BLaER1 (cell line): ENCODE measurements at regions not wholly inside any gene's neighbourhood (a gene's known extent, or its start where the extent isn't known, plus 50 kb on each side); places are given as distances from the start of the nearest gene placed in this dataset.

ENCODE experiments used
- H3K27ac ChIP-seq: shearing (Covaris generic); formaldehyde crosslinking; 2 replicates; pipeline ENCODE4 v1.8.1; 2022
- H3K27me3 ChIP-seq: shearing (Covaris generic); formaldehyde crosslinking; 2 replicates; pipeline ENCODE4 v1.8.1; 2022
- H3K36me3 ChIP-seq: shearing (Covaris generic); formaldehyde crosslinking; 2 replicates; pipeline ENCODE4 v1.8.1; 2022
- H3K4me1 ChIP-seq: shearing (Covaris generic); formaldehyde crosslinking; 2 replicates; pipeline ENCODE4 v1.8.1; 2022
- H3K4me2 ChIP-seq: shearing (Covaris generic); formaldehyde crosslinking; 2 replicates; pipeline ENCODE4 v1.8.1; 2022
- H3K4me3 ChIP-seq: shearing (Covaris generic); formaldehyde crosslinking; 2 replicates; pipeline ENCODE4 v1.8.1; 2022
- H3K9ac ChIP-seq: shearing (Covaris generic); formaldehyde crosslinking; 2 replicates; pipeline ENCODE4 v1.8.1; 2022
- H3K9me3 ChIP-seq: shearing (Covaris generic); formaldehyde crosslinking; 2 replicates; pipeline ENCODE4 v1.8.1; 2022
- H4K20me1 ChIP-seq: shearing (Covaris generic); formaldehyde crosslinking; 2 replicates; pipeline ENCODE4 v1.8.1; 2022
- Cebpa-rat ChIP-seq: shearing (Covaris generic); IDR thresholded peaks from 2 replicates; pipeline ENCODE4 v1.8.1; 2022

- TF ChIP-seq Cebpa-rat, result no peak
- no peaks in the 10 kb centered on the region for H4K20me1 ChIP-seq
- no peak overlapping the region for H3K4me2 ChIP-seq
- H3K4me3 ChIP-seq, result no peak overlapping the region
- no peaks in the 10 kb centered on the region for H3K36me3 ChIP-seq
- no peaks in the 10 kb centered on the region for H3K9me3 ChIP-seq
- no peaks in the 10 kb centered on the region for H3K27me3 ChIP-seq
- no peak overlapping the region for H3K27ac ChIP-seq
- H3K4me1 ChIP-seq, result no peaks in the 10 kb centered on the region
- H3K9ac ChIP-seq, result no peak overlapping the region
Observed at GRCh38 chr3:102304550-102304949, 130.3 kb upstream of the ZPLD1 start.

DNA sequence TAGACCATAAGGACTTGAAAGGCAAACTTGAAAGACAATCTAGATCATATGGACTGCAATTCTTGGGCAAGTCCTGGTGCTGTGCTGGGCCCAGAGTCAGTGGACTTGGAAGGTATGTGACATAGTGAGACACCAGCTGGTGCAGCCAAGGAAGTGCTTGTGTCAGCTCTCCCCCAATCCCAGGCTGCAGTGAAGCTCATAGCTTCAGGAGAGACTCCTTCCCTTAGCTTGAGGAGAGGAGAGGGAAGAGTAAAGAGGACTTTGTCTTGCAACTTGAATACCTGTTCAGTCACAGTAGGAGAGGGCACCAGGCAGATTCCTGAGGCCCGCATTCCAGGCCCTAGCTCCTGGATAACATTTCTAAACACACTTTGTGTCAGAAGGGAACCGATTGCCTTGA is 127.4 kb upstream of the ZPLD1 start:
- Histone ChIP-seq H3K4me2 (no peak overlapping the region), H4K20me1 (no peaks in the 10 kb centered on the region), H3K4me1 (no peaks in the 10 kb centered on the region), H3K27ac (no peak overlapping the region), H3K27me3 (no peaks in the 10 kb centered on the region), H3K36me3 (no peaks in the 10 kb centered on the region), H3K9me3 (no peaks in the 10 kb centered on the region), H3K4me3 (no peak overlapping the region), H3K9ac (no peak overlapping the region)
- TF ChIP-seq Cebpa-rat, result no peak

DNA sequence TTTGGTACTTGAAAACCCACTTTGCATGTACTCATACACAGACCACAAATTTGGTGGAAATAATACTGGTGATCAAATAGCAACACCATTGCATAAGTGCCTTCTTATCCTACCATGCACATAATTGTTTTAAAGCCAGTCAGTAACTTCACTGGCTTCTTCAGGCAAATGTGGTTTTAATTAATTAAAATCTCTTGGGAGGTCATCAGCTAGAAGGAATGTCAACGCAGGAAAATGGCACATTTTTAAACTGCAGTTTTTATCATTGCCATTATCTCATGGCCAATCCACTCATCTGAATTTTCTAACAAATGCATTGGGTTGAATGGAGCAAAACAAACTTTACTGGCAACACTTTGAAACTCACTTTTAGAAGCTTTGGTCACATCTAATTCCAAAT is 105.7 kb upstream of the ZPLD1 start:
- Histone ChIP-seq H3K4me1 (no peaks in the 10 kb centered on the region), H3K4me3 (no peak overlapping the region), H3K9ac (no peak overlapping the region), H3K27me3 (no peaks in the 10 kb centered on the region), H3K4me2 (no peak overlapping the region), H3K9me3 (no peaks in the 10 kb centered on the region), H3K27ac (no peak overlapping the region), H4K20me1 (no peaks in the 10 kb centered on the region), H3K36me3 (no peaks in the 10 kb centered on the region)
- TF ChIP-seq Cebpa-rat, result no peak

DNA sequence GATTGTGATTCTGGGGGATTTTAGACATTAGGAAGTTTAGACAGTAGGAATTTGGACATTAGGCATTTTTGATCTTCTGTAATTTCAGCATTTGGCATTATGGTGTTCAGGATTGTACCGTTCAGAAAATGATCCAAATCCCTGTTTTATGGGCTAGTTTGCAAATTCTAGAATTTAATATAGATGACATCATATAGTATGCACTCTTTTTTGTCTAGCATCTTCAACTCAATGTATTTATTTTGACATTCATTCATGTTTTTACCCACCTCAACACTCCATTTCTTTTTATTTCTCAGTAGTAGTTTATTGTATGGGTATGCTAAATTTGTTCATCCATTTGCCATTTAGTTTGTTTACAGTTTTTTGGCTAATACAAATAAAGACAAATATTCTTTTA is 105.3 kb upstream of the ZPLD1 start:
- Histone ChIP-seq H3K9me3 (no peaks in the 10 kb centered on the region), H3K4me2 (no peak overlapping the region), H3K4me3 (no peak overlapping the region), H3K27me3 (no peaks in the 10 kb centered on the region), H3K27ac (no peak overlapping the region), H3K36me3 (no peaks in the 10 kb centered on the region), H3K4me1 (no peaks in the 10 kb centered on the region), H4K20me1 (no peaks in the 10 kb centered on the region), H3K9ac (no peak overlapping the region)
- no peak for TF ChIP-seq Cebpa-rat

GRCh38 chr3:102332205-102332604 is 102.6 kb upstream of the ZPLD1 start:
- no peak overlapping the region for H3K9ac ChIP-seq
- no peaks in the 10 kb centered on the region for H3K9me3 ChIP-seq
- H3K4me1 ChIP-seq, result no peaks in the 10 kb centered on the region
- H3K27me3 ChIP-seq, result no peaks in the 10 kb centered on the region
- H3K4me2 ChIP-seq, result no peak overlapping the region
- no peak overlapping the region for H3K27ac ChIP-seq
- H3K4me3 ChIP-seq, result no peak overlapping the region
- H3K36me3 ChIP-seq, result no peaks in the 10 kb centered on the region
- no peak for TF ChIP-seq Cebpa-rat
- H4K20me1 ChIP-seq, result no peaks in the 10 kb centered on the region

DNA sequence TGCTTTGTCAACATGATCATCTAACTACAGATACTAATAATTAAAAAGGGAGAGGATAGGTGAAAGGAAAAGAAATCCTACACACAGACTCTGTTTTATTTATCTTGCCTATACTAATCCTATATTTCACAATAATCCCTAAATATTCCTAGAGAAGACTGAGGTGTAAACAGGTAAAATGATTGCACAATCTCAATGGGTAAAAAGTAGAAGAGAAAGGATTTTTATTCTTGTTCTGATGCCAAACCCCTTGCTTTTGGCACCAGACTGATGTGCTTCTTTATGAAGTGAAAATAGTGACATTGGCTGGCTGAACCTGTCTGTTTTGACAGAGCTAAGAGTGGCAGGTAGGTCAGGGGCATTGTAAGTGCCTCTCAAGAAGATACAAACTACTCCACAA is 101.9 kb upstream of the ZPLD1 start:
- no peak overlapping the region for H3K4me2 ChIP-seq
- H3K27me3 ChIP-seq, result no peaks in the 10 kb centered on the region

GRCh38 chr3:102336130-102336529 is 98.7 kb upstream of the ZPLD1 start:
- Histone ChIP-seq H3K36me3 (no peaks in the 10 kb centered on the region), H3K27ac (no peak overlapping the region), H3K4me3 (no peak overlapping the region), H3K4me1 (no peaks in the 10 kb centered on the region), H3K9me3 (no peaks in the 10 kb centered on the region), H3K9ac (no peak overlapping the region), H3K4me2 (no peak overlapping the region), H4K20me1 (no peaks in the 10 kb centered on the region), H3K27me3 (no peaks in the 10 kb centered on the region)
- TF ChIP-seq Cebpa-rat, result no peak

More for the DNA sequence above, 101.9 kb upstream of the ZPLD1 start:
- Histone ChIP-seq H3K4me1 (no peaks in the 10 kb centered on the region), H3K36me3 (no peaks in the 10 kb centered on the region), H3K9ac (no peak overlapping the region), H3K4me3 (no peak overlapping the region), H3K9me3 (no peaks in the 10 kb centered on the region), H4K20me1 (no peaks in the 10 kb centered on the region), H3K27ac (no peak overlapping the region)
- TF ChIP-seq Cebpa-rat, result peak; percentile 44; the same call in 1 of the 2 replicates

DNA sequence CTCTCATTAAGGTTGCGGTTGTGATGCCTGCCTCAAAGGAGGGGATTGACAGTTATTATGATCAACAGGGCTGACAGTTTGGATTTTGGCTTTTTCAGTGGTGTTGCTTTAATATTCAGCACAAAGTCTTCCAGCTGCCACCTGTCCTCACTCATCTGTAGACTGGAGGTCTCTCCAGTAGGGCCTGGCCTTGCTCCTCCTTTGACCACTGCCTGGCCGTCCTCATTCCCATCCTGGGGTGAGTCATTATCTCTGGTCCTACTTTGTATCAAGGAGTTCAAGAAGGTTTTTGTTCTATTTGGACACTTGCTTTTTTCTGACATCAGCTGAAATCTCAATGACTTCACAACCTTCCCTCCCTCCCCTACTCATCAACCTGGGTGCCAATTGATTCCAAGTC is 95.1 kb upstream of the ZPLD1 start:
- Histone ChIP-seq H4K20me1 (no peaks in the 10 kb centered on the region), H3K4me2 (no peak overlapping the region), H3K9me3 (no peaks in the 10 kb centered on the region), H3K36me3 (no peaks in the 10 kb centered on the region), H3K9ac (no peak overlapping the region), H3K27me3 (no peaks in the 10 kb centered on the region), H3K4me3 (no peak overlapping the region), H3K27ac (no peak overlapping the region), H3K4me1 (no peaks in the 10 kb centered on the region)
- no peak for TF ChIP-seq Cebpa-rat

DNA sequence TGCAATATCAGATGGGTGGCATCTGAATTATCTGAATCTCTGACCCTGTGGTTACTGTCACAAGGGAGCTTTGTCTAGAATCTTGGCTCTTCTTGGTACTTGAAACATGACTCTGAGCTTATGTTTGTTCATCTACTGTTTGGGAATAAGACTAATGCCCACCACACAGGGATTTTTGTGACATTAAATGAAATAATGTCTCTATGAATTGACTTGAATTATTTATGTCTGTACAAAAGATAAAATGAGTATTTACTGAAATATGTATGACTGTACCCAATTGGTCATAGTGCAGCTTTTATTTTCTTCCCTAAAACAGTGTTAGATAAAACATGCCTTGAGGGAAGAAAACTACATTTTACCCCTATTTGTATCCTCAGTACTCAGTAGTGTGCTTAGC is 87.9 kb upstream of the ZPLD1 start:
- Histone ChIP-seq H3K36me3 (no peaks in the 10 kb centered on the region), H3K9ac (no peak overlapping the region), H3K4me2 (no peak overlapping the region), H3K27me3 (no peaks in the 10 kb centered on the region), H4K20me1 (no peaks in the 10 kb centered on the region), H3K9me3 (no peaks in the 10 kb centered on the region), H3K4me3 (no peak overlapping the region), H3K27ac (no peak overlapping the region), H3K4me1 (no peaks in the 10 kb centered on the region)
- TF ChIP-seq Cebpa-rat, result no peak

DNA sequence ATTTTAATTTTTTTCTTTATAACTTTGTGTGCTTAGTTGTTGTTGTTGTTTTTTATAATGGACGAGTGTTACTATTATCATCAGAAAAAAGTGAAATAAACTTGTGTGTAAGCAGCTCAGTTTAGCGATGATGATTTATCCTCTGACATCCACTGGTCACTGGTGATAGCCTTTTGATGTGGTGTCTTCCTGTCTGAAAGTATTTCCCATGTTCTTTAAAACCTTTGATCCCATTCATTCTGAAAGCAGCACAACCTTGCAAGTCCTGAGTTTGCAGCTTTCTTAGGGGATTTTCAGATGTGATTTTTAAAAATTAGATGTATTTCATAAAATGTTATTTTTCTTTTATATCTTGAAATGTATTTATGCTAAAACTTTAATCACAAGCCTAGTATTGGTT is 85.9 kb upstream of the ZPLD1 start:
- H3K36me3 ChIP-seq, result no peaks in the 10 kb centered on the region
- H3K27me3 ChIP-seq, result no peaks in the 10 kb centered on the region
- no peak overlapping the region for H3K4me2 ChIP-seq
- H3K9ac ChIP-seq, result no peak overlapping the region
- no peak overlapping the region for H3K4me3 ChIP-seq
- no peaks in the 10 kb centered on the region for H3K9me3 ChIP-seq
- TF ChIP-seq Cebpa-rat, result no peak
- H4K20me1 ChIP-seq, result no peaks in the 10 kb centered on the region
- no peak overlapping the region for H3K27ac ChIP-seq
- no peaks in the 10 kb centered on the region for H3K4me1 ChIP-seq

GRCh38 chr3:102353148-102353547 is 81.7 kb upstream of the ZPLD1 start:
- H3K4me1 ChIP-seq, result no peaks in the 10 kb centered on the region
- H3K9ac ChIP-seq, result no peak overlapping the region
- H3K27ac ChIP-seq, result no peak overlapping the region
- no peaks in the 10 kb centered on the region for H3K36me3 ChIP-seq
- no peak for TF ChIP-seq Cebpa-rat
- no peaks in the 10 kb centered on the region for H3K9me3 ChIP-seq
- no peaks in the 10 kb centered on the region for H3K27me3 ChIP-seq
- no peaks in the 10 kb centered on the region for H4K20me1 ChIP-seq
- H3K4me3 ChIP-seq, result no peak overlapping the region
- H3K4me2 ChIP-seq, result no peak overlapping the region
